ENCODE measurements at regions not wholly inside any gene's neighbourhood (a gene's known extent, or its start where the extent isn't known, plus 50 kb on each side); places are given as distances from the start of the nearest gene placed in this dataset.

- WGBS, 4 donors: 58 to 67% (median 64%) methylated on average over 7 of the region's 7 CpGs
- no peaks in the 10 kb centered on the region for H3K36me3 ChIP-seq (replicated peaks in 1 of 2)
- DNase-seq: peak in 5 of 7 donors; percentile 10 to 58 (median 31)
- peaks cover 0 to 4% of the 10 kb centered on the region in 2 donors for H3K4me1 ChIP-seq (replicated peaks in 1 of 2)
- peak overlapping the region in 3 of 5 donors; percentile 61 to 78 (median 78) for H3K27ac ChIP-seq
- no peaks in the 10 kb centered on the region for H3K27me3 ChIP-seq
- intact Hi-C loops (cut with DNase I): no loop called here
- no peaks in the 10 kb centered on the region for H3K9me3 ChIP-seq (replicated peaks in 1 of 3)
- no peak for TF ChIP-seq CTCF (IDR thresholded peaks at IDR 0.05)
- no peak for TF ChIP-seq POLR2A (IDR thresholded peaks at IDR 0.05)
- H3K4me3 ChIP-seq: no peak overlapping the region
Observed at GRCh38 chr15:95442107-95442719, 888.3 kb upstream of the NR2F2 start.

GRCh38 chr15:95444860-95445259 is 885.6 kb upstream of the NR2F2 start:
- no peak for DNase-seq
- 73 to 87% (median 78%) methylated on average over 4 of the region's 4 CpGs for whole genome bisulfite sequencing, 4 donors
- Histone ChIP-seq H3K4me3 (no peak overlapping the region), H3K27ac (no peak overlapping the region), H3K27me3 (no peaks in the 10 kb centered on the region), H3K36me3 (replicated peaks in 1 of 2) (no peaks in the 10 kb centered on the region), H3K4me1 (replicated peaks in 1 of 2) (peaks cover 0 to 4% of the 10 kb centered on the region in 2 donors), H3K9me3 (replicated peaks in 1 of 3) (no peaks in the 10 kb centered on the region)
- TF ChIP-seq POLR2A (IDR thresholded peaks at IDR 0.05): no peak
- TF ChIP-seq CTCF (IDR thresholded peaks at IDR 0.05): no peak
- intact Hi-C loops (cut with DNase I): no loop called here

GRCh38 chr15:95446854-95447253 is 883.6 kb upstream of the NR2F2 start:
- Histone ChIP-seq H3K9me3 (replicated peaks in 1 of 3) (no peaks in the 10 kb centered on the region), H3K36me3 (replicated peaks in 1 of 2) (no peaks in the 10 kb centered on the region), H3K4me1 (replicated peaks in 1 of 2) (no peaks in the 10 kb centered on the region), H3K27ac (peak overlapping the region in 1 of 5 donors; percentile 54), H3K27me3 (no peaks in the 10 kb centered on the region), H3K4me3 (no peak overlapping the region)
- intact Hi-C loops (cut with DNase I): no loop called here
- 44 to 49% (median 46%) methylated on average over 2 of the region's 2 CpGs for WGBS, 4 donors
- TF ChIP-seq POLR2A (IDR thresholded peaks at IDR 0.05) (no peak), CTCF (IDR thresholded peaks at IDR 0.05) (no peak)
- DNase-seq: no peak

- DNase-seq: no peak
- TF ChIP-seq CTCF (IDR thresholded peaks at IDR 0.05): no peak
- no peak for TF ChIP-seq POLR2A (IDR thresholded peaks at IDR 0.05)
- no peaks in the 10 kb centered on the region for H3K4me1 ChIP-seq (replicated peaks in 1 of 2)
- intact Hi-C loops (cut with DNase I): no loop called here
- H3K36me3 ChIP-seq (replicated peaks in 1 of 2): no peaks in the 10 kb centered on the region
- H3K4me3 ChIP-seq: no peak overlapping the region
- H3K9me3 ChIP-seq (replicated peaks in 1 of 3): no peaks in the 10 kb centered on the region
- 77 to 86% (median 85%) methylated on average over 4 of the region's 4 CpGs for WGBS, 4 donors
- H3K27ac ChIP-seq: no peak overlapping the region
- no peaks in the 10 kb centered on the region for H3K27me3 ChIP-seq
Observed at GRCh38 chr15:95447486-95447885, 883.0 kb upstream of the NR2F2 start.
